DND-41 (cell line): ENCODE measurements at regions not wholly inside any gene's neighbourhood (a gene's known extent, or its start where the extent isn't known, plus 50 kb on each side); places are given as distances from the start of the nearest gene placed in this dataset.

Source experiments
- ATAC-seq: fragments of 200-7000 bp; cut with Tn5 transposase; 3 replicates; pipeline ENCODE4 v1.9.1; 2021; ENCODE audit warnings: low read depth; ENCODE audit not compliant: insufficient read depth
- DNase-seq: peaks from one replicate; pipeline ENCODE4 v3.0.0-alpha.2; 2020
- H2AFZ ChIP-seq: 2 replicates; pipeline ENCODE4 v1.6.0; 2012; ENCODE audit warnings: low read depth, low read length
- H3K27ac ChIP-seq: 2 replicates; pipeline ENCODE4 v1.5.1; 2012; ENCODE audit warnings: low read length, inconsistent platforms
- H3K27me3 ChIP-seq: fragments of 200-600 bp; sonication (generic); 2 replicates; pipeline ENCODE4 v1.6.0; 2012; ENCODE audit warnings: low read length, mild to moderate bottlenecking, inconsistent platforms; ENCODE audit not compliant: insufficient read depth, poor library complexity
- H3K36me3 ChIP-seq: 2 replicates; pipeline ENCODE4 v1.5.1; 2012; ENCODE audit warnings: low read length, inconsistent platforms; ENCODE audit not compliant: insufficient read depth
- H3K4me1 ChIP-seq: 2 replicates; pipeline ENCODE4 v1.5.1; 2012; ENCODE audit warnings: mild to moderate bottlenecking, low read length; ENCODE audit not compliant: insufficient read depth
- H3K4me2 ChIP-seq: 2 replicates; pipeline ENCODE4 v1.6.0; 2012; ENCODE audit warnings: mild to moderate bottlenecking, moderate library complexity, low read length, inconsistent platforms; ENCODE audit not compliant: insufficient read depth
- H3K4me3 ChIP-seq, 2 experiments: fragments of 200-600 bp in 1 of 2; shearing (Covaris generic) in 1 of 2; 2 replicates each; pipeline ENCODE4 v1.5.1; 2012 to 2016; ENCODE audit warnings: inconsistent platforms in 2 of 2, low read length in 2 of 2, mild to moderate bottlenecking in 2 of 2, low read depth in 1 of 2, moderate library complexity in 1 of 2
- H3K79me2 ChIP-seq: 2 replicates; pipeline ENCODE4 v1.6.0; 2012; ENCODE audit warnings: low read length, inconsistent platforms; ENCODE audit not compliant: insufficient read depth
- H3K9ac ChIP-seq: 2 replicates; pipeline ENCODE4 v1.6.0; 2012; ENCODE audit warnings: low read depth, mild to moderate bottlenecking, inconsistent platforms, low read length, moderate library complexity
- H3K9me3 ChIP-seq: 2 replicates; pipeline ENCODE4 v1.5.1; 2012; ENCODE audit warnings: low read length, moderate library complexity, mild to moderate bottlenecking, inconsistent platforms; ENCODE audit not compliant: insufficient read depth, severe bottlenecking
- H4K20me1 ChIP-seq: 2 replicates; pipeline ENCODE4 v1.6.0; 2012; ENCODE audit warnings: low read length; ENCODE audit not compliant: insufficient read depth
- CTCF ChIP-seq: IDR thresholded peaks from 2 replicates; pipeline ENCODE4 v1.5.1; 2012; ENCODE audit warnings: borderline replicate concordance, low read length, moderate library complexity, mild to moderate bottlenecking; ENCODE audit not compliant: poor library complexity, severe bottlenecking; ENCODE audit errors: extremely low read depth
- EZH2 ChIP-seq: IDR thresholded peaks from 3 replicates; pipeline ENCODE4 v1.6.1; 2012; ENCODE audit warnings: borderline replicate concordance, low read depth, mild to moderate bottlenecking, moderate library complexity, low read length, inconsistent platforms; ENCODE audit not compliant: severe bottlenecking

- Histone ChIP-seq H3K4me1 (no peaks in the 10 kb centered on the region), H3K4me3 (no peak overlapping the region), H4K20me1 (no peaks in the 10 kb centered on the region), H2AFZ (no peak overlapping the region), H3K4me2 (no peak overlapping the region), H3K9ac (no peak overlapping the region), H3K27ac (no peak overlapping the region), H3K27me3 (peaks cover 4% of the 10 kb centered on the region), H3K36me3 (no peaks in the 10 kb centered on the region), H3K9me3 (no peaks in the 10 kb centered on the region), H3K79me2 (no peaks in the 10 kb centered on the region)
- ATAC-seq (no peak), DNase-seq (no peak)
- TF ChIP-seq EZH2 = no peak
- TF ChIP-seq CTCF = no peak
Observed at GRCh38 chr7:41880107-41880506, 177.2 kb upstream of the INHBA start.

GRCh38 chr7:41879403-41879802 is 176.5 kb upstream of the INHBA start:
- DNase-seq = no peak

GRCh38 chr7:41878309-41879295 is 175.7 kb upstream of the INHBA start:
- Histone ChIP-seq H3K4me3 (no peak overlapping the region), H4K20me1 (no peaks in the 10 kb centered on the region), H3K9me3 (no peaks in the 10 kb centered on the region), H3K27ac (no peak overlapping the region), H2AFZ (no peak overlapping the region), H3K27me3 (peaks cover 2% of the 10 kb centered on the region), H3K4me2 (no peak overlapping the region), H3K4me1 (no peaks in the 10 kb centered on the region), H3K9ac (no peak overlapping the region), H3K79me2 (no peaks in the 10 kb centered on the region), H3K36me3 (no peaks in the 10 kb centered on the region)
- TF ChIP-seq EZH2 (no peak), CTCF (no peak)
- ATAC-seq (no peak), DNase-seq (no peak)

More at GRCh38 chr7:41879403-41879802, 176.5 kb upstream of the INHBA start:
- Histone ChIP-seq H3K4me1 (no peaks in the 10 kb centered on the region), H3K9ac (no peak overlapping the region), H3K27me3 (peaks cover 4% of the 10 kb centered on the region), H3K79me2 (no peaks in the 10 kb centered on the region), H3K27ac (no peak overlapping the region), H3K4me3 (no peak overlapping the region), H3K36me3 (no peaks in the 10 kb centered on the region), H3K9me3 (no peaks in the 10 kb centered on the region), H4K20me1 (no peaks in the 10 kb centered on the region), H3K4me2 (no peak overlapping the region), H2AFZ (no peak overlapping the region)
- no peak for ATAC-seq
- TF ChIP-seq CTCF (no peak), EZH2 (no peak)
